Vagina (tissue), 2 donors: ENCODE measurements at regions not wholly inside any gene's neighbourhood (a gene's known extent, or its start where the extent isn't known, plus 50 kb on each side); places are given as distances from the start of the nearest gene placed in this dataset.

ENCODE experiments used
- POLR2A ChIP-seq, 2 donors: fragments of 450-650 bp; IDR thresholded peaks; one replicate each; pipeline ENCODE4 v1.6.1; 2017; ENCODE audit warnings: antibody characterized with exemption in 2 of 2, mild to moderate bottlenecking in 2 of 2, moderate library complexity in 2 of 2
- TF ChIP-seq, protein P1 (sequence below), 3 experiments: fragments of 450-650 bp in 2 of 3; fragments of 200-600 bp in 1 of 3; sonication (generic) in 1 of 3; IDR thresholded peaks; one replicate each; pipeline ENCODE4 v1.5.1; 2017 to 2019; ENCODE audit warnings: antibody characterized with exemption in 3 of 3, mild to moderate bottlenecking in 2 of 3, moderate library complexity in 2 of 3

DNA sequence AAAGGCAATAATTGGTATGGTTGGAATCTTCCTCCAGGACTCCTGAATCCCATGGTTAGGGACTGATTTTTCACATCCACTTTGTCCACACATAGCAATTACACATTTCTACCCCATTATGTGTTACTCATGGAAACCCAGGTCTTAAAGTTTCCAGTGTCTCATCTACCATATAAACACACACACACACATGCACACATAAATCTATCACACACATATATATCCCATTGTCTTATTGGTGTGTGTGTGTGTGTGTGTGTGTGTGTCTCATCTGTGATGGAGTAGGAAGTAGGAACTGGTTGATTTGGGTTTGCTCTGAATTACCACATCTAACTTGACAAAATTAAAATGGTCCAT lies 525.4 kb downstream of the FUT8 start:
- TF ChIP-seq, protein P1, sequence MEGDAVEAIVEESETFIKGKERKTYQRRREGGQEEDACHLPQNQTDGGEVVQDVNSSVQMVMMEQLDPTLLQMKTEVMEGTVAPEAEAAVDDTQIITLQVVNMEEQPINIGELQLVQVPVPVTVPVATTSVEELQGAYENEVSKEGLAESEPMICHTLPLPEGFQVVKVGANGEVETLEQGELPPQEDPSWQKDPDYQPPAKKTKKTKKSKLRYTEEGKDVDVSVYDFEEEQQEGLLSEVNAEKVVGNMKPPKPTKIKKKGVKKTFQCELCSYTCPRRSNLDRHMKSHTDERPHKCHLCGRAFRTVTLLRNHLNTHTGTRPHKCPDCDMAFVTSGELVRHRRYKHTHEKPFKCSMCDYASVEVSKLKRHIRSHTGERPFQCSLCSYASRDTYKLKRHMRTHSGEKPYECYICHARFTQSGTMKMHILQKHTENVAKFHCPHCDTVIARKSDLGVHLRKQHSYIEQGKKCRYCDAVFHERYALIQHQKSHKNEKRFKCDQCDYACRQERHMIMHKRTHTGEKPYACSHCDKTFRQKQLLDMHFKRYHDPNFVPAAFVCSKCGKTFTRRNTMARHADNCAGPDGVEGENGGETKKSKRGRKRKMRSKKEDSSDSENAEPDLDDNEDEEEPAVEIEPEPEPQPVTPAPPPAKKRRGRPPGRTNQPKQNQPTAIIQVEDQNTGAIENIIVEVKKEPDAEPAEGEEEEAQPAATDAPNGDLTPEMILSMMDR (IDR thresholded peaks at IDR 0.05): no peak
- no peak for TF ChIP-seq POLR2A (IDR thresholded peaks at IDR 0.05)
